ENCODE measurements at regions not wholly inside any gene's neighbourhood (a gene's known extent, or its start where the extent isn't known, plus 50 kb on each side); places are given as distances from the start of the nearest gene placed in this dataset.

- no peak for TF ChIP-seq CHD7 (IDR thresholded peaks at IDR 0.05; ENCODE audit: insufficient replicate concordance, low read length)
- no peak for TF ChIP-seq HDAC6 (IDR thresholded peaks at IDR 0.05; ENCODE audit: low read depth, low read length)
- TF ChIP-seq NRF1 (IDR thresholded peaks at IDR 0.05; ENCODE audit: low read depth, low read length) = no peak
- TF ChIP-seq, protein P1, sequence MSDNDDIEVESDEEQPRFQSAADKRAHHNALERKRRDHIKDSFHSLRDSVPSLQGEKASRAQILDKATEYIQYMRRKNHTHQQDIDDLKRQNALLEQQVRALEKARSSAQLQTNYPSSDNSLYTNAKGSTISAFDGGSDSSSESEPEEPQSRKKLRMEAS (IDR thresholded peaks at IDR 0.05) = no peak
- no peak for TF ChIP-seq SRF (IDR thresholded peaks at IDR 0.05; ENCODE audit: low read depth, low read length)
Measured at GRCh38 chr3:177510693-177511216, 313.5 kb upstream of the TBL1XR1 start (continued).
